NCI-H2081 (cell line): ENCODE measurements at regions not wholly inside any gene's neighbourhood (a gene's known extent, or its start where the extent isn't known, plus 50 kb on each side); places are given as distances from the start of the nearest gene placed in this dataset.

Experiments used
- DNase-seq, 2 experiments: peaks; one replicate each; lab custom pipeline; 2025; lab: John Stamatoyannopoulos, UW

GRCh38 chr13:73708393-73708985 is 425.7 kb downstream of the KLF12 start:
- peak; percentile 46 to 54 for DNase-seq

GRCh38 chr13:73704587-73704986 is 429.6 kb downstream of the KLF12 start:
- no peak for DNase-seq

- no peak for DNase-seq
These were observed 430.6 kb downstream of the KLF12 start for GRCh38 chr13:73703606-73704005.

- peak; percentile 22 to 23 for DNase-seq
These were observed 431.7 kb downstream of the KLF12 start for GRCh38 chr13:73702419-73703071.

GRCh38 chr13:73701160-73701559 is 433.0 kb downstream of the KLF12 start:
- no peak for DNase-seq

GRCh38 chr13:73698859-73699258 is 435.3 kb downstream of the KLF12 start:
- DNase-seq, result no peak

GRCh38 chr13:73697166-73697565 is 437.0 kb downstream of the KLF12 start:
- no peak for DNase-seq

- no peak for DNase-seq
These were observed 437.5 kb downstream of the KLF12 start for GRCh38 chr13:73696713-73697112.

- peak in 1 of 2 experiments; percentile 2 for DNase-seq
These were observed 437.9 kb downstream of the KLF12 start for GRCh38 chr13:73696271-73696670.

GRCh38 chr13:73695325-73695724 is 438.9 kb downstream of the KLF12 start:
- DNase-seq, result no peak

DNA sequence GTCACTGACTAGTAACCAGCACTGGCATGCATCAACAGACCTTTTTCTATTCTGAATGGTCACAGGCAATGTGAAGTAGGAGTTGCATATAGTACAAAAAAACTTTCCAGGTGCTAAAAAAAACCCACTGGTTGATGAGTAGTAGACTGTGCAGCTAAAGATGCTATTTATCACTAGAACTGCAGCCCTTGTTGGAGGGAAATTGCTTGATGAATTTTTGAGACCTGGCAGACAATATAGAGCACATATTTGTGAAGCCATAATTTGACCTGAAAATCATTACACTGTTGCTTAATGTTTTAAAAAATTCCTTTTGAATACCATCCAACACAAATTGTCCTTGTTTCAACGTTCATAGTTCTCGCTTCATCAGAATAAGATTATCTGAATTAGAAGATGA is 441.0 kb downstream of the KLF12 start:
- no peak for DNase-seq

DNA sequence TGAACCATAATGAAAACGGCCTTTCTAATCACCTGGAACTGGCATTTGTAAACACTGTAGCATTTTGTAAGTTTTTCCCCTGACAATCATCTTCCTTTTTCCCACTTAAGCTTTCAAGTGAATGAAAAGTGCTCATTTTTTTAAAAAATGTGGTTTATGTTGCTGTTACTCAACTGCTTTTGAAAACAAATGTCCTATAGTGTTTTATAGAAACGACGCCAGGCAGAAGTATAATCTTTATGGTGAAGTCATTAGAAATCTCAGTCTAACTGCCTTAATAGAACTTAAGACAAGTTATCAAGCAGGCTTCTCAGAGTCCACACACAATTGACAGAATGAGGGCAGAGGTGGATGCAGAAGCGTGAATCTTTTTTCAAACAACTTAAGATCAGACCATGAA is 442.3 kb downstream of the KLF12 start:
- DNase-seq, result no peak

- no peak for DNase-seq
These were observed 446.3 kb downstream of the KLF12 start for GRCh38 chr13:73687929-73688328.

GRCh38 chr13:73687087-73687486 is 447.1 kb downstream of the KLF12 start:
- no peak for DNase-seq

- DNase-seq, result no peak
These were observed 449.5 kb downstream of the KLF12 start for GRCh38 chr13:73684750-73685149.

- peak in 1 of 2 experiments; percentile 44 for DNase-seq
These were observed 449.9 kb downstream of the KLF12 start for GRCh38 chr13:73684286-73684685.

- no peak for DNase-seq
These were observed 450.5 kb downstream of the KLF12 start for GRCh38 chr13:73683746-73684145.

DNA sequence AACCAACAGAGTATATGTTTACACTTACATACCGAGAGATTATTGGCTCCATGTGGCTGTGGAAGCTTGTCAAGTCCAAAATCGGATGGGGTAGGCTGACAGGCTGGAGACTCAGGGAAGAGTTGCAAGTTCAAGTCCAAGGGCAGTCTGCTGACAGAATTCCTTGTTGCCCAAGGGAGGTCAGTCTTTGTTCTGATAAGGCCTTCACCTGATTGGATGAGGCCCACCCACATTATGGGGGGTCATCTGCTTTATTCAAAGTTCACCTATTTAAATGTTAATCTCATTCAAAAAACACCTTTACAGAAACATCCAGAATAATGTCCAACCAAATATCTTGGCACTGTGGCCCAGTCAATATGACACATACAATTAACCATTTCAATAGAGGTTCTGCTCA is 452.4 kb downstream of the KLF12 start:
- DNase-seq, result no peak

DNA sequence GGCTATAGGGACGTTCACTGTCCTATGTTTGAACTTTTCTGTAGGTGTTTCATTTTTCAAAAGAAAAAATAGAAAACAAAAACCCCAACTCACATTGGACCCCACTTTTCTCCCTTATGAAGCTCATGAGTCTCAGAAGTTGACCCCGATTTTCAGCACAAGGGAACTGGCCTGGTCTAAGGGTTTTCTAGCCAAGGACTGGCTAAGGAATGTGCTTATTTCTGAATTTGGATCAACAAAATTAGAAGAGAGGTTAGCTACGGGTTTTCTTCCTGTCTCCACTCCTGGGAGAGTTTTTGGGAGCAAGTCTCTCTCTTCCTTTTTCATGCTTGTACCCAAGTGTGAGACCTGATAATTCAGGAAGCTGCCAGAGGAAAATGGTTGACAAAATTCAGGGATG is 453.2 kb downstream of the KLF12 start:
- DNase-seq, result no peak

DNA sequence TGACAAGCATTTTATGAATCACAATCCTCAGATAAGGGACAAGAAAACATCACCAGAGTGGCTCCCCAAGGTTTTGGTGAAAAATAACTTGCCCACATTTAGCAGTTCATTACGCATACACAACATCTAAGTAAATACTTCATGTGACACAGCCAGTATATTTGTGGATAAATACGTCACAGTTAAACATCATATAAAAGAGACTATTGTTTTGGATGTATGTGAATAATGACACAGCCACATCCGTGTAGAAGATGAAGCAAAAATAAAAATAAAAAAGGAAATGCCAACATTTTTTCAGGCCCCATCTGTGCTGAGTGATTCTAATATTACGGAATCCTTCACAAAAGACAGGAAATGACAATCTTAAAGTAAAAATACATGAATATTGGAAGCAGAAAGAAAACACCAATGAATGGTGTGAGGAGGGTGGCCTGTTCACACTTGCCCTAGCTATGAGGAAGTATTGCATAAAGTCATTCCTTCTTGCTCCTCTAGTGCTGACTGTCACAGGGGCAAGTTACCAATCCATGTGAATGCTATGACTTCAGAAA is 457.1 kb downstream of the KLF12 start:
- DNase-seq, result peak in 1 of 2 experiments; percentile 3

DNA sequence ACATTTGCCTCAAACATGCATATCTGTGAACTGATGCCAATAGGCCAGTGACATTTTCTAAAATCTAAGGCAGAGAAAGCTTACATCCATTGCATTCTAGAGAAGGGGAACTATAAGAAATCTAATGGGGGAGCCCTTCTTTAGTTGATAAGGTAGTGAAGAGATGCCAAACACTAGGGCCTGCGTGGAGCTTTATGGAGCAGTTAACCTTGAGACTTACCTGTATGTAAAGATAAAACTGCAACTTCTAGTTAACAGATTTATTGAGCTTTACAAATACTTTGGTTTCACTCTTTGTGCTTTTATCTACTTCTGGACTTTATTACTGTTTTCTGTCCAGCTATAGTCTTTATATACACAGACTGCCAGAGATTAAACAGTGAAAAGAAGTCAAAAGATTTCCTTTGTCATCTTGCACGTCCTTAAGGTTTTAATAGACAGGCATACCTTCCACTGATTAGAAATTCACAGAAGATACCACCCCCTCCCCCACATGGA is 457.6 kb downstream of the KLF12 start:
- no peak for DNase-seq

DNA sequence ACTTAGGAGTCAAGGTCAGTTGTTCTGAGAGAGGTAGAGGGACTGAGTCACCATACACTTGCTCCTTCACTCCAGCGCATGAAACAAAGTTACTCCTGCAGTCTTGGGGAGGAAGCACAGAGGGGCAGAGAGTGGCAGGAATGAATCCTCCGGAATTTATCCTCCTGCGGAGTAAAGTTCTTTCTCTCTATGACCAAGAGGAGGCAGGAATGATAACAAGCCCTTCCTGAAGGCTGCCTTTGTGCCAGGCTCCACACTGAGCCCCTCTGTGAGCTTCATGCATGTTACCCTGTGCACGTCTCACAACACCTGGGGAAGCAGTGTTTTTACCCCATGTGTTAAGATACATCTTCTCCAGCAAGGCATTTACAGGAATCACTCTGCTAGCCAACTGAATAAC is 458.4 kb downstream of the KLF12 start:
- DNase-seq, result no peak

- no peak for DNase-seq
These were observed 459.6 kb downstream of the KLF12 start for GRCh38 chr13:73674570-73674969.

DNA sequence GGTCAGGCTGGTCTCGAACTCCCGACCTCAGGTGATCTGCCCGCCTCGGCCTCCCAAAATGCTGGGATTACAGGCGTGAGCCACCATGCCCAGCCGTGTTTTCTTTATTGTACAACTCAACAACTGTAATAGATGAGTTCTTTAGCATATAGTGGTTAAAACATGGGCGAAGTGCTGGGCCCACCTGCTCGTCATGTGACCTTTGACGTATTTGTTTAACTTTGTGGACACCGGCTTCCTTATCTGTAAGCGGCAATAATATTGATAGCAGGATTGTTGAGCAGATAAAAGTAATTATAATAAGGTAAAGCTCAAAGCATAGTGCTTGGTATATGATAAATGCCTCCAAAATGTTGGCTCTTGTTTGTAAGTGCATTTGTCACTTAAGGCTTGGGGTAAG is 460.3 kb downstream of the KLF12 start:
- no peak for DNase-seq
